ENCODE measurements at regions not wholly inside any gene's neighbourhood (a gene's known extent, or its start where the extent isn't known, plus 50 kb on each side); places are given as distances from the start of the nearest gene placed in this dataset.

DNA sequence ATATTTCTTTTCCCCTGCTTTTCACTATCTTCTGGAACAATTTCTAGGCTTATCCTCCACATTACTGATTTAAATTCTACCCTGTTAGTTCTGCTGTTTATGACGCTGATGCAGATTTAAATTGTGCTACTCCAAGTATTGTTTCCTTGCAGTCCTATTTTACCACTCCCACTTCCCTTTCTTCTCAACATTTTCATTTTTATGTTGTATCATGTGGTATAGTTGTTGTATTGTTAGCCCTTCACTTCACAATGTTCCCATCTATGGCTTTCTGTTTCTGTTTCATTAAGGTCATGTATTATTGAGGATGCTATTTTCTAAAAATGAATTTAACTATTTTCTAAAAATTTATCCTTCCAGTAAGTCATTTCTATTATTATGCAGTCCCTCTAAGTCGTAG is 254.4 kb downstream of the NDUFS4 start:
- H3K27ac ChIP-seq = no peak overlapping the region
- TF ChIP-seq, protein P1, sequence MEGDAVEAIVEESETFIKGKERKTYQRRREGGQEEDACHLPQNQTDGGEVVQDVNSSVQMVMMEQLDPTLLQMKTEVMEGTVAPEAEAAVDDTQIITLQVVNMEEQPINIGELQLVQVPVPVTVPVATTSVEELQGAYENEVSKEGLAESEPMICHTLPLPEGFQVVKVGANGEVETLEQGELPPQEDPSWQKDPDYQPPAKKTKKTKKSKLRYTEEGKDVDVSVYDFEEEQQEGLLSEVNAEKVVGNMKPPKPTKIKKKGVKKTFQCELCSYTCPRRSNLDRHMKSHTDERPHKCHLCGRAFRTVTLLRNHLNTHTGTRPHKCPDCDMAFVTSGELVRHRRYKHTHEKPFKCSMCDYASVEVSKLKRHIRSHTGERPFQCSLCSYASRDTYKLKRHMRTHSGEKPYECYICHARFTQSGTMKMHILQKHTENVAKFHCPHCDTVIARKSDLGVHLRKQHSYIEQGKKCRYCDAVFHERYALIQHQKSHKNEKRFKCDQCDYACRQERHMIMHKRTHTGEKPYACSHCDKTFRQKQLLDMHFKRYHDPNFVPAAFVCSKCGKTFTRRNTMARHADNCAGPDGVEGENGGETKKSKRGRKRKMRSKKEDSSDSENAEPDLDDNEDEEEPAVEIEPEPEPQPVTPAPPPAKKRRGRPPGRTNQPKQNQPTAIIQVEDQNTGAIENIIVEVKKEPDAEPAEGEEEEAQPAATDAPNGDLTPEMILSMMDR (IDR thresholded peaks at IDR 0.05) = no peak
- no peak for TF ChIP-seq ZFX (IDR thresholded peaks at IDR 0.05; ENCODE audit: borderline replicate concordance)

DNA sequence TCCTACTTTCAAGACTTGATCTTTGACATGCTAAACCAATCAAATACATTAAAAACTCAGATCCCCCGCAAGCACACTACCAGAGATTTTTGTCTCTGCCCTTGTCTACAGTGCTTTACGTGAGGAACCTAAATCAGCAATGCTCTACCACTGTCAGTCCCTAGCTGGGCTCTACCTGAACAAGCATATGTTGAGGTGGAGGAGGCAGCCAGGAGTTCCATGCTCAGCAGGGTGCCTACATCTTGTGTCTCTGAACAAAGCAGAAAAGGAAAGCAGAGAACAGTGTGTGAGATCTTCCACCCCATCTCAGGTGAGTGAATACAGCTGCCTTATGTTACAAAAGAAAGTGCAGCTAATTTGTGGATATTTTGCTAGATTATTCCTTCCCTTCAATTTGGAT is 255.0 kb downstream of the NDUFS4 start:
- TF ChIP-seq, protein P1 (IDR thresholded peaks at IDR 0.05) = no peak
- TF ChIP-seq ZFX (IDR thresholded peaks at IDR 0.05; ENCODE audit: borderline replicate concordance) = no peak
- H3K27ac ChIP-seq = no peak overlapping the region

DNA sequence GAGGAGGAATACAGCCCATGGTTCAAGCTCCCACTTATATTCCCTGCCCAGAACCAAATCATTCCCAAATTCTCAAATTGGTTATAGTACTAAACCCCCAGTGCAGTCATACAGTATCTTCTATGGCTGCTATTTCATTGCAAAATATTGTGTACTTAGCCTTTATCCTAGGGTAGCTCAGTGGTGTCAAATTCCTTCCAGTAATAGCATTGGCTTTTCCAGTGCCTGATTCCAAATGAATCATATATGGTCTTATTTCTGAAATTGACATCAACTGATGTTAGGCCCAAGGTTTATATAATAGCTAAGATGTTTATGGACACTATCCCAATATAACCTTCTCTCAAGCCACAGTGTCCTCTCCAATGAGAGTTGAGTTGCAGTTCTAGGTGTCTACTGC is 256.7 kb downstream of the NDUFS4 start:
- TF ChIP-seq ZFX (IDR thresholded peaks at IDR 0.05; ENCODE audit: borderline replicate concordance) = no peak
- TF ChIP-seq, protein P1 (IDR thresholded peaks at IDR 0.05) = no peak
- H3K27ac ChIP-seq = no peak overlapping the region

DNA sequence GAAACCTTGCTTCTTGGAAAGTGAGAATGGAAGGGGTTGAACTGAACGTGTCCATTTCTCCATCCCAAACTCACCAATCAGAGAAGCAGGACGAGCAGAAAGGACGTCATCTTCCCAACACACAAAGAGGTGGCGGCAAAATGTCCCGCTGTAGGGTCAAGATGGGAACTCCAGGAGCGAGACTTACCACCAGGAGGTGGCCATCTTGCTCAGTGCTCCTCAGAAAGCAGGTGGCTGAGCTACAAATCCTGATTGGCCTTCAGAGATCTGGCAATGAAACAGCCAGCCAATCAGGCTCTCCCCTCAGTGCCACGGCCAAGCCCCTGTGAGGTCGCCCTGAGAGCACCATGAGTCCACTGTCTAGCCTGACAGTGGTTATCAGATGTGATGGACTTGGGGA is 259.0 kb downstream of the NDUFS4 start:
- no peak overlapping the region for H3K27ac ChIP-seq
- TF ChIP-seq, protein P1 (IDR thresholded peaks at IDR 0.05) = no peak
- TF ChIP-seq ZFX (IDR thresholded peaks at IDR 0.05; ENCODE audit: borderline replicate concordance) = no peak

DNA sequence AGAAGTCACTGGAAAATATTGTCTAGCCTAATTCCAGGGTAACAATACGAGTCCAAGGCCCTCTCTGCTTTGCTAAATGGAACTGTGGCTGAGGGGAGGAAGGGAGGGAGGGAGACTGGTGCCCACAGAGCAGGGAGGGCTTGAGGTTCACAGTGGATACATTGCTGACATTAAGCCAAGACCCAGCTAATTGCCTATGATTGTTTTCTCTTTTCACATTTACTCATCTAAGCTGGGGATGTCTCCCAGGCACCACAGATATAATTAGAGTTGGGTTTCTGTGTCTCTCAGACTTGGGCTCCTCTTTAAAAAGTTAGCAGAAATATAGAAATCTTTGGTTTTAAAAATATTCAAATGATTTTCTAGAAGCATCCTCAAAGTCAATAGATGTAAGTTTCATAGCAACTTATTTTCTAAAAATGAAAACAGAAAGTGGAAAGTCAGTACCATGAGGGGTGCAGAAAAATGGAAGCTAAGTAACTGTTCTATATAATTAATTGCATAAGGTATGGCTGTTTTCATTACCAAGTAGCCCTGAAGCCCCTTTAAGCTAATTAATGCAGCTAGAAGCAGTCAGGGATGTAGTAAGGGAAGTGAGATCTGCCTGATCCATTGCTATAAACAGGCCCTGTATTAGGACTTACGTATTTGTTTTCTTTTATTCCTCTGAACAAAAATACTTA is 259.8 kb downstream of the NDUFS4 start:
- no peak overlapping the region for H3K27ac ChIP-seq
- TF ChIP-seq ZFX (IDR thresholded peaks at IDR 0.05; ENCODE audit: borderline replicate concordance) = no peak
- TF ChIP-seq, protein P1 (IDR thresholded peaks at IDR 0.05) = no peak

DNA sequence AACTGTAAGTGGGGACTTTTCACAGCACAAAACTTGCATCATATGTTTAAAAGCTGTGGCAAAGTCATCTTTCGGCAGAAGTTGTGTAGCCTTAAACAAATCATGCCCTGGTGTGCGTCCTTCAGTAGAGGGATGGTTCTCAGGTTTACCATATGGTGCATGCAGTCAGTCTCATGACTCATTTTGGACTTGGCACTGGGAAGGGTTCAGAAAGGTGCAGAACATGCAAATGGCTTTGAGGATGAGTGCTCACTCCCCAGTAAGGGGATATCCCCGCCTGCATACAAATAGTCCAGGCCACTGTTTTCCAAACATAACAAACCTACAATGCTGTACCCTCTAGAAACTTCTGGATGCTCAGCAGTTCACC is 260.3 kb downstream of the NDUFS4 start:
- no peak for TF ChIP-seq ZFX (IDR thresholded peaks at IDR 0.05; ENCODE audit: borderline replicate concordance)
- TF ChIP-seq, protein P1 (IDR thresholded peaks at IDR 0.05) = no peak
- no peak overlapping the region for H3K27ac ChIP-seq

DNA sequence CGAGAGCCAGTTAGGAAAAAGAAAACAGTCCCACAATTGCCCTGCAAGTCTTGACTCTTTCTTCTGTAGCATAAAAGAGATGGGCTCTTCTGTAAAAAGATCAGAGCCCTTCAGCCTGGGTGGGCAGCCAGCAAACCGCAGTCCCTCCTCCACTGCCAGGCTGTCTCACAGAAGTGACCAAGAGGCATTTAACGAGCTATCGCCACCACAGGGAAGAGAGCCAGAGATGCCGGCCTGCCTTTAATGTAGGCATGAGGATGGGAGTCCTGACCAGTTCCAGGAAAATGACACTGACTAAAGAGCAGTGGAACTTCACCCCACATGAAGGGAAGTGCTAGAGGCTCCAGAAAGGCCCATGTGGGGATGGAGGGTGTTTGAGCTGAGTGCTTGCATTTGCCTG is 264.6 kb downstream of the NDUFS4 start:
- no peak overlapping the region for H3K27ac ChIP-seq
- TF ChIP-seq ZFX (IDR thresholded peaks at IDR 0.05; ENCODE audit: borderline replicate concordance) = no peak
- TF ChIP-seq, protein P1 (IDR thresholded peaks at IDR 0.05) = no peak

All from 22Rv1 (cell line).